Spleen (tissue), 11 donors: ENCODE measurements at regions not wholly inside any gene's neighbourhood (a gene's known extent, or its start where the extent isn't known, plus 50 kb on each side); places are given as distances from the start of the nearest gene placed in this dataset.

Experiments used
- DNase-seq: peaks from one replicate; pipeline ENCODE4 v3.0.0-alpha.2; 2020
- H3K27ac ChIP-seq, 8 donors: fragments of 200-600 bp; sonication (generic) in 7 of 8; 1 replicate in 4 of 8; 2 replicates in 4 of 8; pipeline versions ENCODE4 v1.5.0 to v1.8.0; 2016 to 2021; ENCODE audit warnings: inconsistent platforms in 4 of 8, mild to moderate bottlenecking in 4 of 8, moderate library complexity in 1 of 8
- H3K27me3 ChIP-seq, 7 donors: fragments of 200-600 bp; sonication (generic) in 6 of 7; replicated peaks in 1 of 7; 1 replicate in 4 of 7; 2 replicates in 3 of 7; pipeline versions ENCODE4 v1.5.0 to v1.8.0; 2016 to 2021; ENCODE audit warnings: inconsistent platforms in 3 of 7, mild to moderate bottlenecking in 1 of 7
- H3K36me3 ChIP-seq, 6 donors: fragments of 200-600 bp; sonication (generic) in 5 of 6; 1 replicate in 4 of 6; 2 replicates in 2 of 6; pipeline versions ENCODE4 v1.5.0 to v1.8.0; 2016 to 2021; ENCODE audit warnings: inconsistent platforms in 2 of 6
- H3K4me1 ChIP-seq, 6 donors: fragments of 200-600 bp; sonication (generic) in 5 of 6; 1 replicate in 3 of 6; 2 replicates in 3 of 6; pipeline versions ENCODE4 v1.5.0 to v1.8.0; 2016 to 2021; ENCODE audit warnings: inconsistent platforms in 3 of 6
- H3K4me3 ChIP-seq, 8 donors: fragments of 200-600 bp; sonication (generic) in 7 of 8; 1 replicate in 4 of 8; 2 replicates in 4 of 8; pipeline versions ENCODE4 v1.5.0 to v1.8.0; 2016 to 2021; ENCODE audit warnings: inconsistent platforms in 4 of 8, mild to moderate bottlenecking in 4 of 8, moderate library complexity in 2 of 8
- H3K9me3 ChIP-seq, 8 donors: fragments of 200-600 bp; sonication (generic) in 7 of 8; 1 replicate in 4 of 8; 2 replicates in 4 of 8; pipeline versions ENCODE4 v1.5.0 to v1.8.0; 2016 to 2021; ENCODE audit warnings: inconsistent platforms in 4 of 8
- CTCF ChIP-seq, 11 experiments: fragments of 200-600 bp in 7 of 11; fragments of 450-650 bp in 4 of 11; sonication (generic) in 4 of 11; IDR thresholded peaks in 8 of 11; conservative IDR thresholded peaks in 3 of 11; 1 replicate in 7 of 11; 2 replicates in 4 of 11; pipeline versions ENCODE4 v1.4.0 to v1.8.0; 2016 to 2021; ENCODE audit warnings: antibody characterized with exemption in 11 of 11, inconsistent platforms in 4 of 11, mild to moderate bottlenecking in 1 of 11
- POLR2A ChIP-seq, 3 donors: fragments of 450-650 bp; IDR thresholded peaks; one replicate each; pipeline ENCODE4 v1.5.1; 2017; ENCODE audit warnings: antibody characterized with exemption in 3 of 3, mild to moderate bottlenecking in 1 of 3
- POLR2AphosphoS5 ChIP-seq, 3 donors: sonication (generic); formaldehyde crosslinking; IDR thresholded peaks; one replicate each; pipeline ENCODE4 v1.5.1; 2017; ENCODE audit warnings: antibody characterized with exemption in 3 of 3
- WGBS, 5 donors: extraction: QIAGEN DNeasy Blood & Tissue Kit in 3 of 5; methylation state at CpG; one replicate each; pipeline versions ENCODE4 v1.1.5 to v1.1.7; 2013 to 2018; 5-methylcytosine and 5-hydroxymethylcytosine counted together
- intact Hi-C: fragments of 100-400 bp; cut with DNase I; formaldehyde crosslinking; loops from one replicate; pipeline ENCODE4 v1.15.0; 2023; ENCODE audit warnings: low total_unique reads
- donor health status: healthy with polysubstance abuse.
- donor health status: DM: no; HTN: no; CAD: no; lungs with moderate emphysema.
- donor health status: DM: no; HTN: no; CAD: no.
- donor health status: Bipolar disorder and iron deficiency.
- donor health status: healthy.
- donor health status: DM: no; HTN: no; CAD: no.
- donor health status: DM: yes; HTN: yes; CAD: no.

GRCh38 chr2:3965211-3965610, 261.8 kb downstream of the DCDC2C start:
- TF ChIP-seq POLR2AphosphoS5 (IDR thresholded peaks at IDR 0.05) (no peak), CTCF (IDR thresholded peaks at IDR 0.05 in 8 of 11, conservative IDR thresholded peaks at IDR 0.05 in 3 of 11) (no peak), POLR2A (IDR thresholded peaks at IDR 0.05) (no peak)
- no peaks in the 10 kb centered on the region for H3K4me1 ChIP-seq
- no peak overlapping the region for H3K27ac ChIP-seq
- intact Hi-C loops: no loop called here
- H3K27me3 ChIP-seq: peaks cover 0 to 5% (median 0%) of the 10 kb centered on the region in 7 donors
- WGBS, 5 donors: 79 to 91% (median 84%) methylated on average over 10 of the region's 10 CpGs
- H3K4me3 ChIP-seq: no peak overlapping the region
- DNase-seq: no peak
- no peaks in the 10 kb centered on the region for H3K9me3 ChIP-seq
- no peaks in the 10 kb centered on the region for H3K36me3 ChIP-seq

GRCh38 chr2:3965953-3966352, 262.6 kb downstream of the DCDC2C start:
- no peaks in the 10 kb centered on the region for H3K4me1 ChIP-seq
- WGBS, 5 donors: 85 to 97% (median 92%) methylated on average over 5 of the region's 5 CpGs
- no peaks in the 10 kb centered on the region for H3K9me3 ChIP-seq
- no peak overlapping the region for H3K4me3 ChIP-seq
- intact Hi-C loops: no loop called here
- peaks cover 0 to 7% (median 0%) of the 10 kb centered on the region in 7 donors for H3K27me3 ChIP-seq
- no peak for DNase-seq
- H3K27ac ChIP-seq: no peak overlapping the region
- TF ChIP-seq POLR2A (IDR thresholded peaks at IDR 0.05): no peak
- TF ChIP-seq POLR2AphosphoS5 (IDR thresholded peaks at IDR 0.05): no peak
- TF ChIP-seq CTCF (IDR thresholded peaks at IDR 0.05 in 8 of 11, conservative IDR thresholded peaks at IDR 0.05 in 3 of 11): no peak
- no peaks in the 10 kb centered on the region for H3K36me3 ChIP-seq

- no peak overlapping the region for H3K4me3 ChIP-seq
- H3K27ac ChIP-seq: no peak overlapping the region
- no peaks in the 10 kb centered on the region for H3K4me1 ChIP-seq
- H3K36me3 ChIP-seq: no peaks in the 10 kb centered on the region
- 66 to 82% (median 75%) methylated on average over 5 of the region's 5 CpGs for WGBS, 5 donors
- H3K27me3 ChIP-seq: peaks cover 0 to 8% (median 0%) of the 10 kb centered on the region in 7 donors
- DNase-seq: no peak
- TF ChIP-seq POLR2AphosphoS5 (IDR thresholded peaks at IDR 0.05) (no peak), POLR2A (IDR thresholded peaks at IDR 0.05) (no peak), CTCF (IDR thresholded peaks at IDR 0.05 in 8 of 11, conservative IDR thresholded peaks at IDR 0.05 in 3 of 11) (no peak)
- no peaks in the 10 kb centered on the region for H3K9me3 ChIP-seq
- intact Hi-C loops: no loop called here
Observed at GRCh38 chr2:3966470-3966869, 263.1 kb downstream of the DCDC2C start.

GRCh38 chr2:3968736-3969135, 265.4 kb downstream of the DCDC2C start:
- intact Hi-C loops: no loop called here
- Histone ChIP-seq H3K27ac (no peak overlapping the region), H3K4me3 (no peak overlapping the region), H3K27me3 (peaks cover 0 to 3% (median 0%) of the 10 kb centered on the region in 7 donors), H3K9me3 (no peaks in the 10 kb centered on the region), H3K4me1 (no peaks in the 10 kb centered on the region), H3K36me3 (no peaks in the 10 kb centered on the region)
- no peak for TF ChIP-seq POLR2AphosphoS5 (IDR thresholded peaks at IDR 0.05)
- no peak for TF ChIP-seq CTCF (IDR thresholded peaks at IDR 0.05 in 8 of 11, conservative IDR thresholded peaks at IDR 0.05 in 3 of 11)
- no peak for TF ChIP-seq POLR2A (IDR thresholded peaks at IDR 0.05)
- DNase-seq: no peak
- 67 to 85% (median 74%) methylated on average over 6 of the region's 6 CpGs for WGBS, 5 donors
